ENCODE measurements at regions not wholly inside any gene's neighbourhood (a gene's known extent, or its start where the extent isn't known, plus 50 kb on each side); places are given as distances from the start of the nearest gene placed in this dataset.

- H3K4me1 ChIP-seq (ENCODE audit: insufficient read depth, insufficient read length), result peaks cover 2% of the 10 kb centered on the region
- peaks cover 59% of the 10 kb centered on the region for H3K27me3 ChIP-seq (ENCODE audit: insufficient read depth, insufficient read length)
- H3K4me3 ChIP-seq (ENCODE audit: insufficient read length, low read depth), result no peak overlapping the region
- no peaks in the 10 kb centered on the region for H3K36me3 ChIP-seq (ENCODE audit: insufficient read depth, insufficient read length, low read length)
- H3K9ac ChIP-seq (ENCODE audit: insufficient read length, low read depth), result no peak overlapping the region
- H3K9me3 ChIP-seq (ENCODE audit: insufficient read depth, low read length), result no peaks in the 10 kb centered on the region
- TF ChIP-seq SUZ12 (IDR thresholded peaks at IDR 0.05; ENCODE audit: extremely low read depth, insufficient read depth, insufficient read length) (no peak), ZNF274 (IDR thresholded peaks at IDR 0.05; ENCODE audit: low read depth, low read length) (no peak), YY1 (IDR thresholded peaks at IDR 0.05; ENCODE audit: insufficient read depth, insufficient read length) (no peak)
- no peak for DNase-seq (ENCODE audit: low read depth, low spot score)
These were observed 297.9 kb upstream of the NFE2L3 start for GRCh38 chr7:25854059-25854458.

- TF ChIP-seq SUZ12 (IDR thresholded peaks at IDR 0.05; ENCODE audit: extremely low read depth, insufficient read depth, insufficient read length) (no peak), YY1 (IDR thresholded peaks at IDR 0.05; ENCODE audit: insufficient read depth, insufficient read length) (no peak), ZNF274 (IDR thresholded peaks at IDR 0.05; ENCODE audit: low read depth, low read length) (no peak)
- Histone ChIP-seq H3K36me3 (ENCODE audit: insufficient read depth, insufficient read length, low read length) (no peaks in the 10 kb centered on the region), H3K9me3 (ENCODE audit: insufficient read depth, low read length) (no peaks in the 10 kb centered on the region), H3K4me3 (ENCODE audit: insufficient read length, low read depth) (no peak overlapping the region), H3K4me1 (ENCODE audit: insufficient read depth, insufficient read length) (peaks cover 2% of the 10 kb centered on the region), H3K9ac (ENCODE audit: insufficient read length, low read depth) (no peak overlapping the region), H3K27me3 (ENCODE audit: insufficient read depth, insufficient read length) (peaks cover 67% of the 10 kb centered on the region)
- peak; percentile 99 for DNase-seq (ENCODE audit: low read depth, low spot score)
These were observed 297.1 kb upstream of the NFE2L3 start for GRCh38 chr7:25854608-25855497.

GRCh38 chr7:25855854-25856782 is 295.9 kb upstream of the NFE2L3 start:
- DNase-seq (ENCODE audit: low read depth, low spot score), result no peak
- peak overlapping the region; percentile 69 for H3K9ac ChIP-seq (ENCODE audit: insufficient read length, low read depth)
- H3K4me1 ChIP-seq (ENCODE audit: insufficient read depth, insufficient read length), result peaks cover 2% of the 10 kb centered on the region
- no peaks in the 10 kb centered on the region for H3K36me3 ChIP-seq (ENCODE audit: insufficient read depth, insufficient read length, low read length)
- TF ChIP-seq ZNF274 (IDR thresholded peaks at IDR 0.05; ENCODE audit: low read depth, low read length) (no peak), YY1 (IDR thresholded peaks at IDR 0.05; ENCODE audit: insufficient read depth, insufficient read length) (no peak), SUZ12 (IDR thresholded peaks at IDR 0.05; ENCODE audit: extremely low read depth, insufficient read depth, insufficient read length) (no peak)
- no peaks in the 10 kb centered on the region for H3K9me3 ChIP-seq (ENCODE audit: insufficient read depth, low read length)
- peaks cover 80% of the 10 kb centered on the region for H3K27me3 ChIP-seq (ENCODE audit: insufficient read depth, insufficient read length)
- H3K4me3 ChIP-seq (ENCODE audit: insufficient read length, low read depth), result peak overlapping the region; percentile 33

- H3K27me3 ChIP-seq (ENCODE audit: insufficient read depth, insufficient read length), result peaks cover 79% of the 10 kb centered on the region
- H3K36me3 ChIP-seq (ENCODE audit: insufficient read depth, insufficient read length, low read length), result no peaks in the 10 kb centered on the region
- no peaks in the 10 kb centered on the region for H3K9me3 ChIP-seq (ENCODE audit: insufficient read depth, low read length)
- H3K9ac ChIP-seq (ENCODE audit: insufficient read length, low read depth), result peak overlapping the region; percentile 18
- TF ChIP-seq SUZ12 (IDR thresholded peaks at IDR 0.05; ENCODE audit: extremely low read depth, insufficient read depth, insufficient read length), result no peak
- no peak for TF ChIP-seq ZNF274 (IDR thresholded peaks at IDR 0.05; ENCODE audit: low read depth, low read length)
- no peak for TF ChIP-seq YY1 (IDR thresholded peaks at IDR 0.05; ENCODE audit: insufficient read depth, insufficient read length)
- H3K4me1 ChIP-seq (ENCODE audit: insufficient read depth, insufficient read length), result peaks cover 2% of the 10 kb centered on the region
- peak overlapping the region; percentile 33 for H3K4me3 ChIP-seq (ENCODE audit: insufficient read length, low read depth)
- no peak for DNase-seq (ENCODE audit: low read depth, low spot score)
These were observed 294.5 kb upstream of the NFE2L3 start for GRCh38 chr7:25857376-25858067.

GRCh38 chr7:25858200-25858524 is 293.8 kb upstream of the NFE2L3 start:
- no peak for TF ChIP-seq ZNF274 (IDR thresholded peaks at IDR 0.05; ENCODE audit: low read depth, low read length)
- no peak for TF ChIP-seq SUZ12 (IDR thresholded peaks at IDR 0.05; ENCODE audit: extremely low read depth, insufficient read depth, insufficient read length)
- TF ChIP-seq YY1 (IDR thresholded peaks at IDR 0.05; ENCODE audit: insufficient read depth, insufficient read length), result no peak
- Histone ChIP-seq H3K4me3 (ENCODE audit: insufficient read length, low read depth) (no peak overlapping the region), H3K27me3 (ENCODE audit: insufficient read depth, insufficient read length) (peaks cover 73% of the 10 kb centered on the region), H3K4me1 (ENCODE audit: insufficient read depth, insufficient read length) (peaks cover 2% of the 10 kb centered on the region), H3K9me3 (ENCODE audit: insufficient read depth, low read length) (no peaks in the 10 kb centered on the region), H3K36me3 (ENCODE audit: insufficient read depth, insufficient read length, low read length) (no peaks in the 10 kb centered on the region), H3K9ac (ENCODE audit: insufficient read length, low read depth) (no peak overlapping the region)
- DNase-seq (ENCODE audit: low read depth, low spot score), result no peak

GRCh38 chr7:25858525-25859411 is 293.2 kb upstream of the NFE2L3 start:
- DNase-seq (ENCODE audit: low read depth, low spot score), result no peak
- H3K27me3 ChIP-seq (ENCODE audit: insufficient read depth, insufficient read length), result peaks cover 72% of the 10 kb centered on the region
- H3K36me3 ChIP-seq (ENCODE audit: insufficient read depth, insufficient read length, low read length), result no peaks in the 10 kb centered on the region
- H3K9ac ChIP-seq (ENCODE audit: insufficient read length, low read depth), result peak overlapping the region; percentile 65
- peaks cover 2% of the 10 kb centered on the region for H3K4me1 ChIP-seq (ENCODE audit: insufficient read depth, insufficient read length)
- peak overlapping the region; percentile 1 for H3K4me3 ChIP-seq (ENCODE audit: insufficient read length, low read depth)
- no peak for TF ChIP-seq YY1 (IDR thresholded peaks at IDR 0.05; ENCODE audit: insufficient read depth, insufficient read length)
- no peak for TF ChIP-seq SUZ12 (IDR thresholded peaks at IDR 0.05; ENCODE audit: extremely low read depth, insufficient read depth, insufficient read length)
- no peak for TF ChIP-seq ZNF274 (IDR thresholded peaks at IDR 0.05; ENCODE audit: low read depth, low read length)
- no peaks in the 10 kb centered on the region for H3K9me3 ChIP-seq (ENCODE audit: insufficient read depth, low read length)

Data from NT2/D1 (cell line).